MM.1S (cell line): ENCODE measurements at regions not wholly inside any gene's neighbourhood (a gene's known extent, or its start where the extent isn't known, plus 50 kb on each side); places are given as distances from the start of the nearest gene placed in this dataset.

Experiments
- DNase-seq: peaks from one replicate; pipeline ENCODE4 v3.0.0-alpha.2; 2015
- H2AFZ ChIP-seq: fragments of 300-600 bp; sonication (generic); 2 replicates; pipeline ENCODE4 v1.6.0; 2016; ENCODE audit warnings: antibody characterized with exemption, low read length
- H3F3A ChIP-seq: fragments of 300-600 bp; sonication (generic); 2 replicates; pipeline ENCODE4 v1.6.1; 2016; ENCODE audit warnings: mild to moderate bottlenecking, antibody characterized with exemption, low read length, moderate library complexity, mixed read lengths; ENCODE audit not compliant: insufficient read depth
- H3K27ac ChIP-seq: fragments of 300-600 bp; sonication (generic); 2 replicates; pipeline ENCODE4 v1.5.1; 2016; ENCODE audit warnings: mild to moderate bottlenecking, low read length
- H3K27me3 ChIP-seq: fragments of 300-600 bp; sonication (generic); replicated peaks from 2 replicates; pipeline ENCODE4 v1.6.0; 2016; ENCODE audit warnings: low read length; ENCODE audit not compliant: insufficient read depth
- H3K36me3 ChIP-seq: fragments of 300-600 bp; sonication (generic); replicated peaks from 2 replicates; pipeline ENCODE4 v1.6.1; 2016; ENCODE audit warnings: mild to moderate bottlenecking, low read length, mixed read lengths; ENCODE audit not compliant: insufficient read depth
- H3K4me1 ChIP-seq: fragments of 300-600 bp; sonication (generic); 2 replicates; pipeline ENCODE4 v1.6.1; 2016; ENCODE audit warnings: low read length, mixed read lengths
- H3K4me2 ChIP-seq: fragments of 300-600 bp; sonication (generic); 2 replicates; pipeline ENCODE4 v1.6.0; 2016; ENCODE audit warnings: low read depth, low read length
- H3K4me3 ChIP-seq: fragments of 300-600 bp; sonication (generic); 2 replicates; pipeline ENCODE4 v1.5.1; 2016; ENCODE audit warnings: low read length, mixed read lengths
- H3K79me2 ChIP-seq: fragments of 300-600 bp; sonication (generic); 2 replicates; pipeline ENCODE4 v1.6.1; 2016; ENCODE audit warnings: mixed run types, low read length, mixed read lengths
- H3K9ac ChIP-seq: fragments of 300-600 bp; sonication (generic); 2 replicates; pipeline ENCODE4 v1.6.1; 2016; ENCODE audit warnings: low read length, mixed read lengths
- H3K9me2 ChIP-seq: fragments of 300-600 bp; sonication (generic); replicated peaks from 2 replicates; pipeline ENCODE4 v1.6.1; 2016; ENCODE audit warnings: mild to moderate bottlenecking, low read length, mixed read lengths; ENCODE audit not compliant: insufficient read depth
- H3K9me3 ChIP-seq: fragments of 300-600 bp; sonication (generic); replicated peaks from 2 replicates; pipeline ENCODE4 v1.6.1; 2016; ENCODE audit warnings: mild to moderate bottlenecking, low read length, mixed read lengths; ENCODE audit not compliant: insufficient read depth
- H4K20me1 ChIP-seq: fragments of 300-600 bp; sonication (generic); 2 replicates; pipeline ENCODE4 v1.6.1; 2016; ENCODE audit warnings: mild to moderate bottlenecking, low read length, moderate library complexity, mixed read lengths; ENCODE audit not compliant: insufficient read depth
- CTCF ChIP-seq: fragments of 300-600 bp; sonication (generic); IDR thresholded peaks from 2 replicates; pipeline ENCODE4 v1.5.1; 2016; ENCODE audit warnings: antibody characterized with exemption, low read length, mixed read lengths
- EZH2 ChIP-seq: fragments of 300-600 bp; sonication (generic); optimal IDR thresholded peaks from 2 replicates; pipeline ENCODE3; 2017; ENCODE audit warnings: low read depth, mild to moderate bottlenecking, antibody characterized with exemption, low read length, mixed read lengths
- EZH2phosphoT487 ChIP-seq: fragments of 300-600 bp; sonication (generic); IDR thresholded peaks from 2 replicates; pipeline ENCODE4 v1.6.1; 2018; ENCODE audit warnings: antibody characterized with exemption, low read length

- H3K79me2 ChIP-seq, result no peaks in the 10 kb centered on the region
- H3K36me3 ChIP-seq, result no peaks in the 10 kb centered on the region
- no peak for TF ChIP-seq EZH2phosphoT487
- no peak for TF ChIP-seq CTCF
- no peak for TF ChIP-seq EZH2
- no peak overlapping the region for H3K4me2 ChIP-seq
- H2AFZ ChIP-seq, result no peak overlapping the region
- no peaks in the 10 kb centered on the region for H3F3A ChIP-seq
- no peak overlapping the region for H3K27ac ChIP-seq
- H3K4me1 ChIP-seq, result no peaks in the 10 kb centered on the region
- H4K20me1 ChIP-seq, result no peaks in the 10 kb centered on the region
- no peak overlapping the region for H3K9ac ChIP-seq
- peaks cover 12% of the 10 kb centered on the region for H3K27me3 ChIP-seq
- no peaks in the 10 kb centered on the region for H3K9me2 ChIP-seq
- no peak for DNase-seq
- no peak overlapping the region for H3K4me3 ChIP-seq
- H3K9me3 ChIP-seq, result no peaks in the 10 kb centered on the region
These were observed 125.9 kb downstream of the TPRA1 start for GRCh38 chr3:127464642-127465041.

GRCh38 chr3:127462111-127462655 is 128.3 kb downstream of the TPRA1 start:
- no peak overlapping the region for H3K4me3 ChIP-seq
- no peak overlapping the region for H3K4me2 ChIP-seq
- no peaks in the 10 kb centered on the region for H3F3A ChIP-seq
- no peaks in the 10 kb centered on the region for H3K36me3 ChIP-seq
- no peaks in the 10 kb centered on the region for H3K9me2 ChIP-seq
- H3K9ac ChIP-seq, result no peak overlapping the region
- no peaks in the 10 kb centered on the region for H3K79me2 ChIP-seq
- no peaks in the 10 kb centered on the region for H3K9me3 ChIP-seq
- H3K27ac ChIP-seq, result no peak overlapping the region
- no peaks in the 10 kb centered on the region for H4K20me1 ChIP-seq
- peaks cover 22% of the 10 kb centered on the region for H3K27me3 ChIP-seq
- H2AFZ ChIP-seq, result no peak overlapping the region
- TF ChIP-seq EZH2phosphoT487 (no peak), CTCF (no peak), EZH2 (no peak)
- H3K4me1 ChIP-seq, result no peaks in the 10 kb centered on the region
- no peak for DNase-seq

- Histone ChIP-seq H3K36me3 (no peaks in the 10 kb centered on the region), H3K4me2 (no peak overlapping the region), H3F3A (no peaks in the 10 kb centered on the region), H3K9ac (no peak overlapping the region), H3K27ac (no peak overlapping the region), H3K9me3 (no peaks in the 10 kb centered on the region), H2AFZ (no peak overlapping the region), H3K79me2 (no peaks in the 10 kb centered on the region), H3K4me1 (no peaks in the 10 kb centered on the region), H3K4me3 (no peak overlapping the region), H3K9me2 (no peaks in the 10 kb centered on the region), H3K27me3 (peaks cover 30% of the 10 kb centered on the region), H4K20me1 (no peaks in the 10 kb centered on the region)
- no peak for DNase-seq
- TF ChIP-seq EZH2 (no peak), EZH2phosphoT487 (no peak), CTCF (no peak)
These were observed 129.1 kb downstream of the TPRA1 start for GRCh38 chr3:127461286-127461910.
